Natural killer cell (primary cell): ENCODE measurements at regions not wholly inside any gene's neighbourhood (a gene's known extent, or its start where the extent isn't known, plus 50 kb on each side); places are given as distances from the start of the nearest gene placed in this dataset.

Experiments
- ATAC-seq, 3 donors: fragments of 150-1000 bp in 2 of 3; fragments of 200-7000 bp in 1 of 3; cut with Tn5 transposase; 1 replicate in 1 of 3; 2 replicates in 2 of 3; pipeline ENCODE4 v1.10.0; 2021; ENCODE audit warnings: mild to moderate bottlenecking in 2 of 3, moderate library complexity in 2 of 3
- DNase-seq, 2 donors: peaks; one replicate each; pipeline versions ENCODE4 v3.0.0 to v3.0.0-alpha.2; 2013 to 2021; ENCODE audit warnings: mixed read lengths in 1 of 2
- H3K27ac ChIP-seq: one replicate; pipeline ENCODE4 v1.5.1; 2013; ENCODE audit warnings: mild to moderate bottlenecking, low read length
- H3K27me3 ChIP-seq: one replicate; pipeline ENCODE4 v1.6.1; 2013; ENCODE audit warnings: low read length; ENCODE audit not compliant: control insufficient read depth, insufficient read depth
- H3K36me3 ChIP-seq: one replicate; pipeline ENCODE4 v1.6.1; 2013; ENCODE audit warnings: low read length; ENCODE audit not compliant: control insufficient read depth, insufficient read depth
- H3K4me1 ChIP-seq: one replicate; pipeline ENCODE4 v1.6.1; 2013; ENCODE audit warnings: low read length; ENCODE audit not compliant: control insufficient read depth, insufficient read depth
- H3K4me3 ChIP-seq: one replicate; pipeline ENCODE4 v1.5.1; 2013; ENCODE audit warnings: low read length
- H3K9me3 ChIP-seq: one replicate; pipeline ENCODE4 v1.6.1; 2013; ENCODE audit warnings: low read length; ENCODE audit not compliant: control insufficient read depth, insufficient read depth
- H3K27ac Mint-ChIP-seq, 2 donors: one replicate each; pipeline ENCODE4 v1.8.0; 2022; ENCODE audit warnings: mild to moderate bottlenecking in 2 of 2, mixed read lengths in 2 of 2, moderate library complexity in 1 of 2
- H3K27me3 Mint-ChIP-seq, 2 donors: one replicate each; pipeline ENCODE4 v1.8.0; 2022; ENCODE audit warnings: low read depth in 2 of 2, mixed read lengths in 2 of 2
- H3K36me3 Mint-ChIP-seq: one replicate; pipeline ENCODE4 v1.8.0; 2022; ENCODE audit warnings: mixed read lengths
- H3K4me1 Mint-ChIP-seq, 2 donors: one replicate each; pipeline ENCODE4 v1.8.0; 2022; ENCODE audit warnings: mixed read lengths in 2 of 2
- H3K4me3 Mint-ChIP-seq: one replicate; pipeline ENCODE4 v1.8.0; 2022; ENCODE audit warnings: mild to moderate bottlenecking, moderate library complexity, mixed read lengths
- H3K9me3 Mint-ChIP-seq, 2 donors: one replicate each; pipeline ENCODE4 v1.8.0; 2022; ENCODE audit warnings: mixed read lengths in 2 of 2
- WGBS: methylation state at CpG from one replicate; pipeline ENCODE4 v1.1.7; 2013; ENCODE audit warnings: missing lambda C conversion rate; ENCODE audit not compliant: insufficient coverage; 5-methylcytosine and 5-hydroxymethylcytosine counted together
- intact Hi-C: fragments of 100-400 bp; cut with micrococcal nuclease; formaldehyde crosslinking; loops from one replicate; pipeline ENCODE4 v1.14.2; 2022
- TF ChIP-seq, protein P1 (sequence below): fragments of 200-600 bp; IDR thresholded peaks from one replicate; pipeline ENCODE4 v1.8.0; 2022; ENCODE audit warnings: antibody characterized with exemption

GRCh38 chr20:51950926-51951325, 148.6 kb upstream of the SALL4 start:
- Histone ChIP-seq H3K4me1 (no peaks in the 10 kb centered on the region), H3K27ac (no peak overlapping the region), H3K4me3 (no peak overlapping the region), H3K36me3 (no peaks in the 10 kb centered on the region), H3K27me3 (no peaks in the 10 kb centered on the region), H3K9me3 (no peaks in the 10 kb centered on the region)
- Mint-ChIP-seq H3K4me1 (peaks cover 4 to 8% of the 10 kb centered on the region in 2 donors), H3K9me3 (no peaks in the 10 kb centered on the region), H3K27ac (no peak overlapping the region), H3K27me3 (no peaks in the 10 kb centered on the region), H3K4me3 (no peak overlapping the region), H3K36me3 (no peaks in the 10 kb centered on the region)
- intact Hi-C loops: no loop called here
- DNase-seq (no peak), ATAC-seq (no peak)
- WGBS: 88% methylated on average over 4 of the region's 4 CpGs
- TF ChIP-seq, protein P1, sequence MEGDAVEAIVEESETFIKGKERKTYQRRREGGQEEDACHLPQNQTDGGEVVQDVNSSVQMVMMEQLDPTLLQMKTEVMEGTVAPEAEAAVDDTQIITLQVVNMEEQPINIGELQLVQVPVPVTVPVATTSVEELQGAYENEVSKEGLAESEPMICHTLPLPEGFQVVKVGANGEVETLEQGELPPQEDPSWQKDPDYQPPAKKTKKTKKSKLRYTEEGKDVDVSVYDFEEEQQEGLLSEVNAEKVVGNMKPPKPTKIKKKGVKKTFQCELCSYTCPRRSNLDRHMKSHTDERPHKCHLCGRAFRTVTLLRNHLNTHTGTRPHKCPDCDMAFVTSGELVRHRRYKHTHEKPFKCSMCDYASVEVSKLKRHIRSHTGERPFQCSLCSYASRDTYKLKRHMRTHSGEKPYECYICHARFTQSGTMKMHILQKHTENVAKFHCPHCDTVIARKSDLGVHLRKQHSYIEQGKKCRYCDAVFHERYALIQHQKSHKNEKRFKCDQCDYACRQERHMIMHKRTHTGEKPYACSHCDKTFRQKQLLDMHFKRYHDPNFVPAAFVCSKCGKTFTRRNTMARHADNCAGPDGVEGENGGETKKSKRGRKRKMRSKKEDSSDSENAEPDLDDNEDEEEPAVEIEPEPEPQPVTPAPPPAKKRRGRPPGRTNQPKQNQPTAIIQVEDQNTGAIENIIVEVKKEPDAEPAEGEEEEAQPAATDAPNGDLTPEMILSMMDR: no peak

GRCh38 chr20:51946586-51946985, 144.3 kb upstream of the SALL4 start:
- DNase-seq (no peak), ATAC-seq (no peak)
- Mint-ChIP-seq H3K27me3 (no peaks in the 10 kb centered on the region), H3K4me3 (no peak overlapping the region), H3K9me3 (no peaks in the 10 kb centered on the region), H3K4me1 (peaks cover 0 to 8% of the 10 kb centered on the region in 2 donors), H3K36me3 (no peaks in the 10 kb centered on the region), H3K27ac (no peak overlapping the region)
- Histone ChIP-seq H3K4me3 (no peak overlapping the region), H3K27ac (no peak overlapping the region), H3K4me1 (no peaks in the 10 kb centered on the region), H3K9me3 (no peaks in the 10 kb centered on the region), H3K36me3 (no peaks in the 10 kb centered on the region), H3K27me3 (no peaks in the 10 kb centered on the region)
- TF ChIP-seq, protein P1: no peak
- intact Hi-C loops: no loop called here

DNA sequence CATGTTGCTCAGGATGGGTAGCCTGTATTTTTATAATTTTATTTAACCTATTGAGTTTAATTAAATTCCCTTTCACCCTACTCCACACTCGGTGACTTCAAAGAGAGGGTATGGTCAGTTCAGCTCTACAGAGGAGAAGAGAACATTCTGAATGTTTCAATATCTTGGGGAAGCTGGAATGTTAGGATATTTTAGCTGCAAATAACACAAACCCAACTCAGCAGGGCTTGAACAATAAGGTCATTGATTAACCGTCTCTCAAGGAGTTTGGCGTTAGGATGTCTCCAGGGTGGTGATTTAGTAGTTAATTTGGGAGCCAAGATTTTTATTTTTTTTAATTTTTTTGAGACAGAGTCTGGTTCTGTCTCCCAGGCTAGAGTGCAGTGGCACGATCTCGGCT, 143.6 kb upstream of the SALL4 start:
- intact Hi-C loops: no loop called here
- H3K9me3 ChIP-seq: no peaks in the 10 kb centered on the region
- Mint-ChIP-seq H3K9me3 (no peaks in the 10 kb centered on the region), H3K27ac (no peak overlapping the region), H3K27me3 (no peaks in the 10 kb centered on the region), H3K36me3 (no peaks in the 10 kb centered on the region), H3K4me3 (no peak overlapping the region), H3K4me1 (peaks cover 0 to 8% of the 10 kb centered on the region in 2 donors)
- TF ChIP-seq, protein P1: no peak
- no peaks in the 10 kb centered on the region for H3K36me3 ChIP-seq
- no peak for DNase-seq
- no peak overlapping the region for H3K4me3 ChIP-seq
- no peak for ATAC-seq
- no peak overlapping the region for H3K27ac ChIP-seq
- 100% methylated on average over 4 of the region's 5 CpGs for WGBS
- H3K4me1 ChIP-seq: no peaks in the 10 kb centered on the region
- H3K27me3 ChIP-seq: no peaks in the 10 kb centered on the region

- H3K36me3 ChIP-seq: no peaks in the 10 kb centered on the region
- H3K27me3 Mint-ChIP-seq: no peaks in the 10 kb centered on the region
- no peak overlapping the region for H3K4me3 Mint-ChIP-seq
- H3K27ac Mint-ChIP-seq: no peak overlapping the region
- no peak overlapping the region for H3K4me3 ChIP-seq
- ATAC-seq: no peak
- H3K9me3 Mint-ChIP-seq: no peaks in the 10 kb centered on the region
- WGBS: 87% methylated on average over 5 of the region's 5 CpGs
- H3K27me3 ChIP-seq: no peaks in the 10 kb centered on the region
- peaks cover 0 to 8% of the 10 kb centered on the region in 2 donors for H3K4me1 Mint-ChIP-seq
- no peaks in the 10 kb centered on the region for H3K9me3 ChIP-seq
- no peak for DNase-seq
- intact Hi-C loops: no loop called here
- TF ChIP-seq, protein P1: no peak
- H3K36me3 Mint-ChIP-seq: no peaks in the 10 kb centered on the region
- H3K27ac ChIP-seq: no peak overlapping the region
- H3K4me1 ChIP-seq: no peaks in the 10 kb centered on the region
These were observed 142.9 kb upstream of the SALL4 start for GRCh38 chr20:51945177-51945576.
